NCI-H1092 treated with DMSO at 0.1 percent for 48 hours (cell line): ENCODE measurements at regions not wholly inside any gene's neighbourhood (a gene's known extent, or its start where the extent isn't known, plus 50 kb on each side); places are given as distances from the start of the nearest gene placed in this dataset.

ENCODE experiments used
- DNase-seq: peaks from one replicate; lab custom pipeline; 2025; lab: John Stamatoyannopoulos, UW

GRCh38 chr12:59928416-59928815, 332.6 kb downstream of the SLC16A7 start:
- DNase-seq, result no peak

- no peak for DNase-seq
Measured at GRCh38 chr12:59929110-59929509, 333.3 kb downstream of the SLC16A7 start.

GRCh38 chr12:59934486-59934885, 338.7 kb downstream of the SLC16A7 start:
- no peak for DNase-seq

GRCh38 chr12:59936534-59936933, 340.7 kb downstream of the SLC16A7 start:
- no peak for DNase-seq

GRCh38 chr12:59937148-59937547, 341.3 kb downstream of the SLC16A7 start:
- no peak for DNase-seq

GRCh38 chr12:59938190-59938962, 342.5 kb downstream of the SLC16A7 start:
- no peak for DNase-seq

GRCh38 chr12:59940631-59941342, 345.0 kb downstream of the SLC16A7 start:
- DNase-seq, result no peak

GRCh38 chr12:59941461-59941860, 345.6 kb downstream of the SLC16A7 start:
- no peak for DNase-seq

GRCh38 chr12:59944177-59944576, 348.3 kb downstream of the SLC16A7 start:
- no peak for DNase-seq

GRCh38 chr12:59946635-59947034, 350.8 kb downstream of the SLC16A7 start:
- DNase-seq, result no peak

- no peak for DNase-seq
Measured at GRCh38 chr12:59963546-59963945, 367.7 kb downstream of the SLC16A7 start.

GRCh38 chr12:59972905-59973304, 377.1 kb downstream of the SLC16A7 start:
- no peak for DNase-seq

- no peak for DNase-seq
Measured at GRCh38 chr12:59973515-59973914, 377.7 kb downstream of the SLC16A7 start.

- DNase-seq, result no peak
Measured at GRCh38 chr12:59977779-59978178, 381.9 kb downstream of the SLC16A7 start.

GRCh38 chr12:59980476-59980875, 384.6 kb downstream of the SLC16A7 start:
- DNase-seq, result no peak

- DNase-seq, result no peak
Measured at GRCh38 chr12:59999291-59999690, 403.5 kb downstream of the SLC16A7 start.

GRCh38 chr12:60010486-60010885, 414.7 kb downstream of the SLC16A7 start:
- DNase-seq, result no peak

- DNase-seq, result no peak
Measured at GRCh38 chr12:60012659-60013058, 416.8 kb downstream of the SLC16A7 start.

GRCh38 chr12:60014436-60014835, 418.6 kb downstream of the SLC16A7 start:
- DNase-seq, result no peak

- no peak for DNase-seq
Measured at GRCh38 chr12:60020068-60020467, 424.2 kb downstream of the SLC16A7 start.

GRCh38 chr12:60021235-60021634, 425.4 kb downstream of the SLC16A7 start:
- DNase-seq, result no peak

GRCh38 chr12:60027266-60027665, 431.4 kb downstream of the SLC16A7 start:
- DNase-seq, result no peak

GRCh38 chr12:60034147-60034546, 438.3 kb downstream of the SLC16A7 start:
- DNase-seq, result no peak

GRCh38 chr12:60035835-60036234, 440.0 kb downstream of the SLC16A7 start:
- no peak for DNase-seq
